ENCODE measurements at regions not wholly inside any gene's neighbourhood (a gene's known extent, or its start where the extent isn't known, plus 50 kb on each side); places are given as distances from the start of the nearest gene placed in this dataset.
A peak's percentile ranks its signal among the peaks of the same experiment; 100 is the strongest.

DNA sequence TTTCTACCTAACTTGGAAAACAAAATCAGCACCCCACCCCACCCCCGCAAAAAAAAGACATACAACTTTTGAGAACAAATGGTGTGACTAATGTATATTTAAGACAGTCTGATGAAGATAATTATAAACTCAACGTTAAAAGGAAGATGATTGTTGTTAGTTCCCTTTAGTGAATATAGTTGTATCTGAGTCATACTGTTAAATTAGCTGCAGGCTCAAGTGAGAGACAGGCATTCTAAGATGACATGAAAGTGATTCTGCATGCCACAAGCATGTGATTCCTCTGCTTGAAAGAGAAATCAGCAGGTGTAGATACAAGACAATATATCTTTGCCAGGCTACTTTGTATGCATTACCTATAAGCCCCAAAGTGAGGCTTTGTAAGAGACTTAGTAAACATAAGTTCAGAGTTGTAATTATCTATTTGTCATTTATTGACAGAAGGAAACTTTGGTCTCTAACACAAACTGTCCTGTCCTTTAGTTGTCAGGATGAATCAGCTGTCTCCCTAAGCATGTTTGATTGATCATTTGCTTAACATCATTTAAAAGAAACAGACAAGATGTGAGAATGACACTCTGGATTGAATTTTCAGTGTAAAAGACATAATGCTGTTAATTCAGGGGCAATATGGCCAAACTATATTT is 319.4 kb upstream of the HTR2A start:
- no peaks in the 10 kb centered on the region for H3K27me3 ChIP-seq (ENCODE audit: control insufficient read depth, insufficient read depth, low read length)
- TF ChIP-seq, protein P1, sequence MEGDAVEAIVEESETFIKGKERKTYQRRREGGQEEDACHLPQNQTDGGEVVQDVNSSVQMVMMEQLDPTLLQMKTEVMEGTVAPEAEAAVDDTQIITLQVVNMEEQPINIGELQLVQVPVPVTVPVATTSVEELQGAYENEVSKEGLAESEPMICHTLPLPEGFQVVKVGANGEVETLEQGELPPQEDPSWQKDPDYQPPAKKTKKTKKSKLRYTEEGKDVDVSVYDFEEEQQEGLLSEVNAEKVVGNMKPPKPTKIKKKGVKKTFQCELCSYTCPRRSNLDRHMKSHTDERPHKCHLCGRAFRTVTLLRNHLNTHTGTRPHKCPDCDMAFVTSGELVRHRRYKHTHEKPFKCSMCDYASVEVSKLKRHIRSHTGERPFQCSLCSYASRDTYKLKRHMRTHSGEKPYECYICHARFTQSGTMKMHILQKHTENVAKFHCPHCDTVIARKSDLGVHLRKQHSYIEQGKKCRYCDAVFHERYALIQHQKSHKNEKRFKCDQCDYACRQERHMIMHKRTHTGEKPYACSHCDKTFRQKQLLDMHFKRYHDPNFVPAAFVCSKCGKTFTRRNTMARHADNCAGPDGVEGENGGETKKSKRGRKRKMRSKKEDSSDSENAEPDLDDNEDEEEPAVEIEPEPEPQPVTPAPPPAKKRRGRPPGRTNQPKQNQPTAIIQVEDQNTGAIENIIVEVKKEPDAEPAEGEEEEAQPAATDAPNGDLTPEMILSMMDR (IDR thresholded peaks at IDR 0.05; ENCODE audit: insufficient read depth, low read length, severe bottlenecking) = no peak
- no peak overlapping the region for H3K4me3 ChIP-seq (ENCODE audit: low read depth, low read length)
- DNase-seq (ENCODE audit: low read depth) = peak; percentile 73
- FAIRE-seq = no peak
- no peaks in the 10 kb centered on the region for H3K36me3 ChIP-seq (ENCODE audit: control insufficient read depth, insufficient read depth, low read length)

DNA sequence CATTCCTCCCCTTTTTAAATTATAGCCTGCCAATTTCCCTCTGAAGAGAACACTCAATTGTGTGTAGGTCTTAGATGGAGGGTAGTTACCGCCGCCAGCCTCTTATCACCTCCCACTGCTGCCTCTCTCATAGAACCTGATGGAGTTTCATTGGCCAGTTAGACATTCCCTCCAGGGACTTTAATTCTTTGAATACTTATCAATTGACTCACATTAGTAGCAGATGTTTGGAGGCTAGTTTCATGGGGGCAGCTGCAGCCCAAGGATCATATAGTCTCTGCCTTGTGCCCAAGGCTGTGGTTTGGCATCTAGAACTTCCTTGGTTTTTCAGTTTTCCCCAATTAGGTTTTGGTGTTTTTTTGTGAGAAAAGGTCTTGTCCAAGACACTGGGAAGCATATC is 318.9 kb upstream of the HTR2A start:
- FAIRE-seq = no peak
- H3K36me3 ChIP-seq (ENCODE audit: control insufficient read depth, insufficient read depth, low read length) = no peaks in the 10 kb centered on the region
- no peaks in the 10 kb centered on the region for H3K27me3 ChIP-seq (ENCODE audit: control insufficient read depth, insufficient read depth, low read length)
- DNase-seq (ENCODE audit: low read depth) = peak; percentile 71
- H3K4me3 ChIP-seq (ENCODE audit: low read depth, low read length) = no peak overlapping the region
- TF ChIP-seq, protein P1 (IDR thresholded peaks at IDR 0.05; ENCODE audit: insufficient read depth, low read length, severe bottlenecking) = no peak

DNA sequence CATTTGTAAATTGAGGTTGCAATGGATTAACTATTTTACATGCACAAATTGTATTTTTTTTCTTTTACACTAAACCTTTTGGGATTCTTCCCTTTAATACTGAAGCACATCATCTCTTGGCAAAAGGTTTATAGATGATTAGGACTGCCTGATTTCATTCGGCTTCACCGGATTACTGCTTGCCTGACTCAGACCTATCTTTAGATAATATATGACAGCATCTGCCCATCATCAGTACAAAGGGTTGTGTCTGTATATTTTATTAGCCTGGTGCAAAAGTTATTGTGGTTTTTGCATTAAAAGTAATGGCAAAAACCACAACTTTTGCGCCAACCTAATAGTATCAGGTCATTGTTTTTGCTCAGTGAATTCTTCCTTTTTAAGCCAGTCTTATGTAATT is 316.2 kb upstream of the HTR2A start:
- DNase-seq (ENCODE audit: low read depth) (no peak), FAIRE-seq (no peak)
- no peaks in the 10 kb centered on the region for H3K36me3 ChIP-seq (ENCODE audit: control insufficient read depth, insufficient read depth, low read length)
- TF ChIP-seq, protein P1 (IDR thresholded peaks at IDR 0.05; ENCODE audit: insufficient read depth, low read length, severe bottlenecking) = no peak
- H3K27me3 ChIP-seq (ENCODE audit: control insufficient read depth, insufficient read depth, low read length) = no peaks in the 10 kb centered on the region
- no peak overlapping the region for H3K4me3 ChIP-seq (ENCODE audit: low read depth, low read length)

DNA sequence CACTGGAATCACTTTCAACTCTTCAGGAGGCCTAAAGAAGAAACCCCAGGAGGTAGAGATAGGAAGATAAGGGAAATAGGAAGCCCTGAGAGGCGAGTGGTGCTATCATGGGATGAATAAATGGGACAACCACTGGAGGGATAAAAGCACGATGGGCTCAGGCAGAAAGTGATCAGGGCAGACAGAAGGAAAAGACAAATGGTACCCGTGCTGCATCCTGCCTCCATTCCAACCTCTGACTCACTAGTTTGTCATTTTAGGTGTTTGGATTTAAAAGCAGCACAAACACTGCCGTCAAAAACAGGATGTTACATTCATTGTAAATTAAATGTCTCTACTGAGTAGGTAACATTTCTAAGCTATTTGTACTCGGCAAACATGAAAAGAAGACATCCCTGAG is 314.3 kb upstream of the HTR2A start:
- FAIRE-seq (no peak), DNase-seq (ENCODE audit: low read depth) (peak; percentile 51)

DNA sequence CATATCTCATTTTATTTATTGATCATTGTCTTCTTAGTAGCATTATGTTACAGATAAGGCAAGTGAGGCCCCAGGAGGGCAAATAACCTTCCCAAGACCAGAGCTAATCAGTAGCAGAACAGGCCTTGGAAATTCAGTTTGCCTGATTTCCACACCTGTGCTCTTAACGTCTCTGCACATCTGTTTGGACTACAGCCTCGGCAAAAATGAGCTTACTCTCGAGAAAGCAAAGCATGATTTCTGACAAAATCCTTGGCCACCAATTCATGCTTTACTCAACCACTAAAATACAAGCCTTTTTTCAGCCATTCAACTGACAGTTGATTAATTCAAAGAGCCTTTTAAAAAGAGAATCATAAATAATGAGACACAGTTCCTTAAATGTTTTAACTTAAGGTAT is 309.3 kb upstream of the HTR2A start:
- H3K4me3 ChIP-seq (ENCODE audit: low read depth, low read length) = no peak overlapping the region

More for the DNA sequence above, 314.3 kb upstream of the HTR2A start:
- Histone ChIP-seq H3K27me3 (ENCODE audit: control insufficient read depth, insufficient read depth, low read length) (no peaks in the 10 kb centered on the region), H3K36me3 (ENCODE audit: control insufficient read depth, insufficient read depth, low read length) (no peaks in the 10 kb centered on the region), H3K4me3 (ENCODE audit: low read depth, low read length) (no peak overlapping the region)
- TF ChIP-seq, protein P1 (IDR thresholded peaks at IDR 0.05; ENCODE audit: insufficient read depth, low read length, severe bottlenecking) = no peak

More for the DNA sequence above, 309.3 kb upstream of the HTR2A start:
- FAIRE-seq (no peak), DNase-seq (ENCODE audit: low read depth) (no peak)
- H3K27me3 ChIP-seq (ENCODE audit: control insufficient read depth, insufficient read depth, low read length) = no peaks in the 10 kb centered on the region
- H3K36me3 ChIP-seq (ENCODE audit: control insufficient read depth, insufficient read depth, low read length) = no peaks in the 10 kb centered on the region
- TF ChIP-seq, protein P1 (IDR thresholded peaks at IDR 0.05; ENCODE audit: insufficient read depth, low read length, severe bottlenecking) = no peak
